ENCODE measurements at regions not wholly inside any gene's neighbourhood (a gene's known extent, or its start where the extent isn't known, plus 50 kb on each side); places are given as distances from the start of the nearest gene placed in this dataset.

DNA sequence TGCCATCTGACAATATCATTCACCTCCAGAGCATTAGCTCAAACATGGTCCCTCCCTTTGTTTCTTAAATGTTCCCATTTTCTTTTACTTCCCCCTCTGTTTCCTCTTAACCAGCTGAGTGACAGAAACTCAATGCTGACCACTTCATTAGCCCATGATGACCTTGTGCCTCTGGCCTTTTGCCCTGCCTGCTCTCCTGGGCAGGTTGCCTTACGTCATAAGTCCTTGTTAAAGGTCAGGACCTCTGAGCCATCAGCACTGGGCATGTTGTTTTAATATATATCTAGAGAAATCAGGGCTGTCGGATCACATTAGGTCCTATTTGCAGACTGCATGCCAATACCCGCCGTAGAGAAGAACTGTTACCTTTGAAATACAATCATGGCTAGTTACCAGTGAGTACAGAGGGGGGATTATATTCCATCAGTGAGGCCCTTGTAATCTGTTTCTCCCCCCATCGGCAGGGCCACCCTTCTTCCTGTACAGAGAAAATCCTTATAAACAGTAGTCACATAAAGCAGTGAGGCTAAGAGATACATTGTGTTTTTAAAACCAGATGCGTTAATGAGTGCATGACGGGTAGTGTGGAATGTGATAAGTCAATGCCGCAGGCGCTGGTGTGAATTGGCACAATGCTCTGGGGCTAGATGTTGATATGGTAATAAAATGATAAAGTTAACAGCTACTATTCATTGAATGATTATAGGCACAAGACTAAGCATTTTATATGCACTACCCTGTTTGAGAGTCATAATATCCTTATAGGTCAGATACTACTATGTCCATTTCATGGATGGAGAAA lies 94.3 kb upstream of the ZFHX3 start:
- Histone ChIP-seq H3K4me1 (ENCODE audit: control insufficient read depth in 1 of 2, insufficient read depth in 2 of 2, low read depth in 1 of 2, low read length in 1 of 2) (peaks cover 0 to 4% of the 10 kb centered on the region in 2 experiments; a peak in 1 of 4 replicates), H3F3A (replicated peaks; ENCODE audit: insufficient read depth) (no peaks in the 10 kb centered on the region), H3K27me3 (ENCODE audit: insufficient read depth) (no peaks in the 10 kb centered on the region; the same call in 1 of the 2 replicates), H3K27ac (ENCODE audit: low read depth in 2 of 2, low read length in 1 of 2) (no peak overlapping the region), H4K20me1 (ENCODE audit: insufficient read depth) (no peaks in the 10 kb centered on the region), H2AFZ (ENCODE audit: low read depth) (no peak overlapping the region), H3K79me2 (ENCODE audit: insufficient read depth) (no peaks in the 10 kb centered on the region), H3K9ac (no peak overlapping the region), H3K4me2 (no peak overlapping the region), H3K36me3 (replicated peaks in 1 of 2; ENCODE audit: control insufficient read depth in 1 of 2, insufficient read depth in 2 of 2, low read length in 1 of 2) (no peaks in the 10 kb centered on the region), H3K9me3 (no peaks in the 10 kb centered on the region), H3K4me3 (ENCODE audit: low read depth in 2 of 2, low read length in 1 of 2) (no peak overlapping the region), H3K9me2 (no peaks in the 10 kb centered on the region)
- ChIA-PET POLR2A (no interaction called here), CTCF (interaction anchor here (1.3 kb wide), 1 partner anchor 813 kb away, joined by 3 read pairs; no protein-coding TSS in a partner anchor)
- 89% methylated on average over 9 of the region's 9 CpGs for WGBS (ENCODE audit: low lambda C conversion rate)
- DNase-seq: no peak
- TF ChIP-seq RAD21 (IDR thresholded peaks at IDR 0.05; ENCODE audit: low read length) (no peak), TEAD4 (IDR thresholded peaks at IDR 0.05; ENCODE audit: borderline replicate concordance, insufficient read depth) (no peak), TCF12 (IDR thresholded peaks at IDR 0.05) (no peak), CHD2 (IDR thresholded peaks at IDR 0.05; ENCODE audit: low read length, partially characterized antibody) (no peak), FOXJ3 (CRISPR knock-in tag; IDR thresholded peaks at IDR 0.05) (no peak), SMC3 (IDR thresholded peaks at IDR 0.05; ENCODE audit: low read depth, low read length) (no peak), FOXM1 (IDR thresholded peaks at IDR 0.05; ENCODE audit: low read depth) (no peak), EZH2phosphoT487 (IDR thresholded peaks at IDR 0.05; ENCODE audit: borderline replicate concordance, low read depth) (no peak), SIN3A (IDR thresholded peaks at IDR 0.05; ENCODE audit: borderline replicate concordance, low read depth, low read length) (no peak), MXI1 (IDR thresholded peaks at IDR 0.05; ENCODE audit: low read depth, low read length) (no peak), RFX5 (IDR thresholded peaks at IDR 0.05; ENCODE audit: low read length) (no peak), POLR2AphosphoS5 (IDR thresholded peaks at IDR 0.05; ENCODE audit: low read depth, low read length) (no peak), ELF1 (IDR thresholded peaks at IDR 0.05) (no peak), GABPA (IDR thresholded peaks at IDR 0.05; ENCODE audit: low read depth) (no peak), NRF1 (IDR thresholded peaks at IDR 0.05; ENCODE audit: low read depth, low read length) (no peak)
- TF ChIP-seq, protein P1, sequence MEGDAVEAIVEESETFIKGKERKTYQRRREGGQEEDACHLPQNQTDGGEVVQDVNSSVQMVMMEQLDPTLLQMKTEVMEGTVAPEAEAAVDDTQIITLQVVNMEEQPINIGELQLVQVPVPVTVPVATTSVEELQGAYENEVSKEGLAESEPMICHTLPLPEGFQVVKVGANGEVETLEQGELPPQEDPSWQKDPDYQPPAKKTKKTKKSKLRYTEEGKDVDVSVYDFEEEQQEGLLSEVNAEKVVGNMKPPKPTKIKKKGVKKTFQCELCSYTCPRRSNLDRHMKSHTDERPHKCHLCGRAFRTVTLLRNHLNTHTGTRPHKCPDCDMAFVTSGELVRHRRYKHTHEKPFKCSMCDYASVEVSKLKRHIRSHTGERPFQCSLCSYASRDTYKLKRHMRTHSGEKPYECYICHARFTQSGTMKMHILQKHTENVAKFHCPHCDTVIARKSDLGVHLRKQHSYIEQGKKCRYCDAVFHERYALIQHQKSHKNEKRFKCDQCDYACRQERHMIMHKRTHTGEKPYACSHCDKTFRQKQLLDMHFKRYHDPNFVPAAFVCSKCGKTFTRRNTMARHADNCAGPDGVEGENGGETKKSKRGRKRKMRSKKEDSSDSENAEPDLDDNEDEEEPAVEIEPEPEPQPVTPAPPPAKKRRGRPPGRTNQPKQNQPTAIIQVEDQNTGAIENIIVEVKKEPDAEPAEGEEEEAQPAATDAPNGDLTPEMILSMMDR (IDR thresholded peaks at IDR 0.05): no peak
- TF ChIP-seq, protein P2, sequence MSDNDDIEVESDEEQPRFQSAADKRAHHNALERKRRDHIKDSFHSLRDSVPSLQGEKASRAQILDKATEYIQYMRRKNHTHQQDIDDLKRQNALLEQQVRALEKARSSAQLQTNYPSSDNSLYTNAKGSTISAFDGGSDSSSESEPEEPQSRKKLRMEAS (IDR thresholded peaks at IDR 0.05; ENCODE audit: low read depth): no peak
- TF ChIP-seq, protein P3, sequence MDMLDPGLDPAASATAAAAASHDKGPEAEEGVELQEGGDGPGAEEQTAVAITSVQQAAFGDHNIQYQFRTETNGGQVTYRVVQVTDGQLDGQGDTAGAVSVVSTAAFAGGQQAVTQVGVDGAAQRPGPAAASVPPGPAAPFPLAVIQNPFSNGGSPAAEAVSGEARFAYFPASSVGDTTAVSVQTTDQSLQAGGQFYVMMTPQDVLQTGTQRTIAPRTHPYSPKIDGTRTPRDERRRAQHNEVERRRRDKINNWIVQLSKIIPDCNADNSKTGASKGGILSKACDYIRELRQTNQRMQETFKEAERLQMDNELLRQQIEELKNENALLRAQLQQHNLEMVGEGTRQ (IDR thresholded peaks at IDR 0.05; ENCODE audit: borderline replicate concordance, low read depth, low read length): no peak

All from SK-N-SH (cell line).